HG02642 (cell line): ENCODE measurements at regions not wholly inside any gene's neighbourhood (a gene's known extent, or its start where the extent isn't known, plus 50 kb on each side); places are given as distances from the start of the nearest gene placed in this dataset.
"Not testable (repeated sequence)": the region's sequence is repeated elsewhere in the genome, so short reads cannot be mapped to it uniquely, and the experiment has no call there.

Experiments used
- ATAC-seq: cut with Tn5 transposase; IDR thresholded peaks from one replicate; pipeline ENCODE4 v1.9.1; 2021; ENCODE audit warnings: mild to moderate bottlenecking; ENCODE audit not compliant: unreplicated experiment, poor library complexity

DNA sequence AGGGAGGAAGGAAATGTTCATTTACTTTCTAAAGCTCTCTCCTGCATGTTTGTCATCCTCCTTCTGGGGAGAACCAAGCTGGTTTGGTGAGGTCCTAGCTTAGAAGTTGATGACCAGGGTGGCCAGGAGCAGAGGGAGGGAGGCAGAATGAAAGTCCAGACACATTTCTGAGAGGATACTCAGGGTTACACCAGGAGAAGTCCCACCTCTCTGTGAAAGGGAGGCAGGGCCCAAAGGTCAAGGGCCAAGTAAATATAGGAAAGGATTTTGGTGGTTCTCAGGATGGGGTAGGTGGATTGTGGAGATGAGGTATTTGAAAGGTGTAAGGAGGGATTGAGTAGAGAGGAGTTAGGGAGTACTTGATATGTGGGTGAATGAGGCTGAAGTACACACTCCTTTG is 58.0 kb upstream of the FBXO11 start:
- no peak for ATAC-seq

GRCh38 chr2:47964722-47965434 is 58.6 kb upstream of the FBXO11 start:
- ATAC-seq: no peak

GRCh38 chr2:47976728-47977127 is 70.4 kb upstream of the FBXO11 start:
- not testable (repeated sequence) for ATAC-seq

- ATAC-seq: no peak
Measured at GRCh38 chr2:47984041-47984440, 77.7 kb upstream of the FBXO11 start.

- no peak for ATAC-seq
Measured at GRCh38 chr2:47990503-47990902, 84.2 kb upstream of the FBXO11 start.

- ATAC-seq: no peak
Measured at GRCh38 chr2:47992671-47993070, 86.4 kb upstream of the FBXO11 start.

DNA sequence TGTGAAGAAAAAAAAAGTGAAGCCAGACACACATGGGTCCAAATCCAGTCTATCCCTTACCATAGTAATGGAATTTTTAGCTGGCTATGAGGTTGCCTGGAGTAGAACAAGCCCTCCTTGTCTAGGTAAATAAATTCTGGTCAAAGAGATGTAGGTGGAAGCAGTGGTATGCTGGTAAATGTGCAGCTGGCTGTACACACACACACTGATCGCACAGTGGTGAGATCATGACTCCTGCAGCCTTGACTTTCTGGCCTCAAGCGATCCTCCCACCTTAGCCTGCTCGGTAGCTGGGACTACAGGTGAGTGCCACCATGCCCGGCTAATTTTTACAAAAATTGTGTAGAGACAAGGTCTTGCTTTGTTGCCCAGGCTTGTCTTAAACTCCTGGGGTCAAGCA is 90.5 kb upstream of the FBXO11 start:
- no peak for ATAC-seq

DNA sequence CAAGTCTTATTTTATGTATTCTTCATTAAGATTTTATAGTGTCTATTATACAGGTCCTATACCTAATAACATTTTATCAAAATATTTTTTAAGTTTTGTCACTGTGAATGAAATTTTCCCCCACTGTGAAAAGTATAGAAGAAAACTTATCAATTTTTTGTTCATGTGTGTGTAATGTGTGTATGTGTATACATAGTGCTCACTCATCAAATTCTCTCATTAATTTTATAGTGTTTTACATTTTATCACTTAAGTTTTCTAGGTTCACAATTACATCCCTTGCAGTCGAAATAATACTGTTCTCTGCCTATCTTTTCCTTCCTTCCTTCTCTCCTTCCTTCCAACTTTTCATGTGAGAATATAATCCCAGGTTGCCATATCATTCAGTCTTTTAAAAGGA is 93.2 kb upstream of the FBXO11 start:
- ATAC-seq: no peak

DNA sequence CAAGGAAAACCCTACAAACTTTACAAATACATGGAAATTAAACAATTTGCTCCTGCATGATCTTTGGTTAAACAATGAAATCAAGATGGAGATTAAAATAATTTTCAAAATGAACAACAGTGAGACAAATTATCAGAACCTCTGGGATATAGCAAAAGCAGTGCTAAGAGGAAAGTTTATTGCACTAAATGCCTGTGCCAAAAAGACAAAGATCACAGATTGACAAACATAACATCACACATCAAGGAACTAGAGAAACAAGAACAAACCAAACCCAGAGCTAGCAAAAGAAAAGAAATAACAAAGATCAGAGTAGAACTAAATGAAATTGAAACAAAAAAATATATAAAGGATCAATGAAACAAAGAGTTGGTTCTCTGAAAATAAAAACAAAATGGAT is 95.2 kb upstream of the FBXO11 start:
- ATAC-seq: no peak

- ATAC-seq: no peak
Measured at GRCh38 chr2:48006094-48006493, 99.8 kb upstream of the FBXO11 start.

DNA sequence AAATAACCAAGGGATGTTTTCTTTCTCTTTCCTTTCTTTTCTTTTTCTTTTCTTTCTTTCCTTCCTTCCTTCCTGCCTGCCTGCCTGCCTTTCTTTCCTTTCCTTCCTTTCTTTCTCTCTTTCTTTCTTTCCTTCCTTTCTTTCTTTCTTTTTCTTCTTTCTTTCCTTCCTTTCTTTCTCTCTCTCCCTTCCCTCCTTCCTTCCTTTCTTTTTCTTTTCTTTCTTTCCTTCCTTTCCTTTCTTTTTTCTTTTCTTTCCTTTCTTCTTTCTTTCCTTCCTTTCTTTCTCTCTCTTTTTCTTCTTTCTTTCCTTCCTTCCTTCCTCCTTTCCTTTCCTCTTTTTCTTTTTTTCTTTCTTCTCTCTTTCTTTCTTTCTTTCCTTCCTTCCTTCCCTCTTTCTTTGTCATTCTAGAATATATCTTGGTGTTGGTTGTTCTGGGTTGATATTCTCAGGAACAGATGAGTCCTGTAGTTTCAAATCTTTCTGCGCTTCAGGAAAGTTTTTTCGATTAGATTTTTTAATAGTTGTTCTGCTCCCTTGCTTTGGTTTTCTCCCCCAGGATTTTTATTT is 101.5 kb upstream of the FBXO11 start:
- no peak for ATAC-seq

GRCh38 chr2:48009256-48009655 is 103.0 kb upstream of the FBXO11 start:
- no peak for ATAC-seq

GRCh38 chr2:48015421-48015820 is 109.1 kb upstream of the FBXO11 start:
- ATAC-seq: no peak

GRCh38 chr2:48016225-48017019 is 110.1 kb upstream of the FBXO11 start:
- no peak for ATAC-seq

DNA sequence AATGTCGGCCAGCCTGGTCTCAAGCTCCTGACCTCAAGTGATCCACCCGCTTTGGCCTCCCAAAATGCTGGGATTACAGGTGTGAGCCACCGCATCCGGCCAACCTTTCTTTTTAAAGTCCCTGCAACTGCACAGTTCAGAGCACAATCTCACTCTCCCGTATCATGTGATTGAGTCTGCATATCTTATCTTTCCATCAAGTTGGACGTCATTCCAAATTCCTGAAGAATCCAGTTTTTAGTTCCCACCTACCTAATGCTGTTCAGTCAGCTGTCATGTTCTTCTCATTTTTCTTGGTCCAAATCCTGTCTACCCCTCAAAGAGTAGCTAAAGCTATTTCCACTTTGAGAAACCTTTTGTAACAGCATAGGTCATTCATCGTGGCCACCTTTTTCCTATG is 110.8 kb upstream of the FBXO11 start:
- ATAC-seq: no peak

DNA sequence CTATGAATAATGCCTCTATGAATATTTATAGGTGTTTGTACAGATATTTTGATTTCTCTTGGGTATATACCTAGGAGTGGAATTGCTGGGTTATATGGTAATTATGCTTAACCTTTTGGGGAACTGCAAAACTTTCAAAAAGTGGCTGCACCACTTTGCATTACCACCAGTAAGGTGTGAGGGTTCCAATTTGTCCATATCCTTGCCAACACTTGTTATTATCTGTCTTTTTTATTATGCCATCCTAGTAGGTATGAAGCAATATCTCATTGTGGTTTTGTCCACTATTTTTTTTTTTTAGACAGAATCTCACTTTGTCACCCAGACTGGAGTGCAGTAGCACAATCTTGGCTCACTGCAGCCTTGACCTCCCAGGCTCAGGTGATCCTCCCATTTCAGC is 112.2 kb upstream of the FBXO11 start:
- no peak for ATAC-seq

DNA sequence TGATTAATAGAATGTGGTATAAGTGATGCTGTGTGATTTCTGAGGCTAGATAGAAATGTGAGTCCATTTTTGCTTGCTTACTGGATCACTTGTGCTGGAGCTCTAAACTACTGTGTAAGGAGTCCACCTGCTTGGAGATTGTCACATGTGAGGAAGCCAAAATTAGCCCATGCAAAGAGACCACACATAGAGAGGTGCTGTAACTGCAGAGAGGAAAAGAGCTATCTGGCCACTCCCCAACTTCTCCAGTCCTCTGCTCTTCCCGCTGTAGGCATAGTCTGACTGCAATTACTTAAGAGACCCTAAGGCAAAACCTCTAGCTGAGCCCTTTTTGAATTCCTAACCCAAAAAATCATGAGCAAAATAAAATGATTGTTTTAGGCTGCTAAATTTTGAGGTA is 120.6 kb upstream of the FBXO11 start:
- no peak for ATAC-seq

DNA sequence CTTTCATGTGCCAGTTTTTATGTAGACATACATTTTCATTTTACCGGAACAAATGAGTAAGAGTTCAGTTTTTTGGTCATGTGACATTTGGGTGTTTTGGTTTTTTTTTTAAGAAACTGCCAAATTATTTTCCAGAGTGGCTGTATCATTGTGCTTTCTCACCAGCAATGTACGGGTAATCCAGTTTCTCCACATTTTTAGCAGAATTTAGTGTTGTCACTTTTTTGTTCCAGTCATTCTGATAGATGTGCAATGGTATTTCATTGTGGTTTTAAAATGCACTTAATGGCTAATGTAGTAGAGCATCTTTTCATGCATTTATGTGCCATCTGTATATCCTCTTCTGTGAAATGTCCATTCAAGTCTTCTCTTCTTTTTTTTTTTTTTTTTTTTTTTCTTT is 126.5 kb upstream of the FBXO11 start:
- no peak for ATAC-seq

- ATAC-seq: no peak
Measured at GRCh38 chr2:48034295-48034694, 128.0 kb upstream of the FBXO11 start.

DNA sequence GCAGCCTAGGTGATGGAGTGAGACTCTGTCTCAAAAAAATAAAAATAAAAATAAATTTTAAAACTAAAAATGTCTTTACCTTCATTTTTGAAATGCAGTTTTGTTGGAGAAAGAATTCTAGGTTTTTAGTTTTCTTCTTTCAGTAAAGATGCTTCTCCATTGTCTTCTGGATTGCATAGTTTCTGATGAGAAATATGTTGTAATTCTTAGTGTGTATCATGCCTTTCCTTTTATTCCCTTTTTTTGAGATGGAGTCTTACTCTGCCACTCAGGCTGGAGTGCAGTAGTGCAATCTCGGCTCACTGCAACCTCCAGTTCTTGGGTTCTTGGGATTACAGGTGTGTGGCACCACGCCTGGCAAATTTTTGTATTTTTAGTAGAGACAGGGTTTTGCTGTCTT is 130.0 kb upstream of the FBXO11 start:
- ATAC-seq: no peak

DNA sequence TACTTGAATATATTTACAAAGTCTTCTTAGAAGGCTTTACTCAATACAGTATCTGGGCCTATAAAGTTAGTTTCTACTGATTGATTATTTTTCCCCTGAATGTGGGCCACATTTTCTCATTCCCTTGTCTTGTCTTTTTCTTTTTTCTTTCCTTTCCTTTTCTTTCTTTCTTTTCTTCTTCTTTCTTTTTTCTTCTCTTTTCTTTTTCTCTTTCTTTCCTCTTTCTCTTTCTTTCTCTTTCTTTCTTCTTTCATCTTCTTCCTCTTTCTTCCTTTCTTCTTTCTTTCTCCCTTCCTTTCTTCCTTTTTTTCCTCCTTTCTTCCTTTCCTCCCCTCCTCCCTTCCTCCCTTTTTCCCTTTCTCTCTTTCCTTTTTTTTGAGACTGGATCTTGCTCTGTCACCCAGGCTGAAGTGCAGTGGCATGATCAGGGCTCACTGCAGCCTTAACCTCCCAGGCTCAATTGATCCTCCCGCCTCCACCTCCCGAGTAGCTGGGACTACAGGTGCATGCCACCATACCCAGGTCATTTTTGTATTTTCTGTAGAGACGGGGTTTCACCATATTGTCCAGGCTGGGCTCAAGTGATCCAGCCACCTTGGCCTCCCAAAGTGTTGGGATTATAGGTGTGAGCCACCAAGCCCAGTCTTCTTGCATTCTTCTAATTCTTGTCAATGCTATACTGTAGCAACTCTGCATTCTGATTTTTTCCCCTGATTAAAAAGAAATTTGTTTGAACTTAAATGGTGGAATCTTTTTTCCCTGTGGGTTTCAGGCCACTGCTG is 133.1 kb upstream of the FBXO11 start:
- no peak for ATAC-seq
